Adipocyte (in vitro differentiated cells): ENCODE measurements at regions not wholly inside any gene's neighbourhood (a gene's known extent, or its start where the extent isn't known, plus 50 kb on each side); places are given as distances from the start of the nearest gene placed in this dataset.
"Not testable (repeated sequence)": the region's sequence is repeated elsewhere in the genome, so short reads cannot be mapped to it uniquely, and the experiment has no call there.

Source experiments
- DNase-seq: peaks from one replicate; pipeline ENCODE4 v3.0.0-alpha.2; 2015; ENCODE audit warnings: low read depth
- H3K27me3 ChIP-seq: replicated peaks from 2 replicates; pipeline ENCODE4 v1.7.0; 2013; ENCODE audit warnings: mild to moderate bottlenecking, low read length, moderate library complexity; ENCODE audit not compliant: control insufficient read depth, insufficient read depth
- H3K36me3 ChIP-seq: 2 replicates; pipeline ENCODE4 v1.7.0; 2013; ENCODE audit warnings: low read length, mild to moderate bottlenecking, moderate library complexity; ENCODE audit not compliant: control insufficient read depth, insufficient read depth, severe bottlenecking
- H3K4me1 ChIP-seq: 2 replicates; pipeline ENCODE4 v1.7.0; 2013; ENCODE audit warnings: mild to moderate bottlenecking, low read length, moderate library complexity; ENCODE audit not compliant: control insufficient read depth, insufficient read depth
- H3K4me3 ChIP-seq: 2 replicates; pipeline ENCODE4 v1.7.0; 2013; ENCODE audit warnings: mild to moderate bottlenecking, low read length, moderate library complexity
- H3K9ac ChIP-seq: 2 replicates; pipeline ENCODE4 v1.7.0; 2013; ENCODE audit warnings: mild to moderate bottlenecking, low read length, moderate library complexity
- H3K9me3 ChIP-seq: 2 replicates; pipeline ENCODE4 v1.7.0; 2013; ENCODE audit warnings: mild to moderate bottlenecking, low read length, moderate library complexity; ENCODE audit not compliant: control insufficient read depth

DNA sequence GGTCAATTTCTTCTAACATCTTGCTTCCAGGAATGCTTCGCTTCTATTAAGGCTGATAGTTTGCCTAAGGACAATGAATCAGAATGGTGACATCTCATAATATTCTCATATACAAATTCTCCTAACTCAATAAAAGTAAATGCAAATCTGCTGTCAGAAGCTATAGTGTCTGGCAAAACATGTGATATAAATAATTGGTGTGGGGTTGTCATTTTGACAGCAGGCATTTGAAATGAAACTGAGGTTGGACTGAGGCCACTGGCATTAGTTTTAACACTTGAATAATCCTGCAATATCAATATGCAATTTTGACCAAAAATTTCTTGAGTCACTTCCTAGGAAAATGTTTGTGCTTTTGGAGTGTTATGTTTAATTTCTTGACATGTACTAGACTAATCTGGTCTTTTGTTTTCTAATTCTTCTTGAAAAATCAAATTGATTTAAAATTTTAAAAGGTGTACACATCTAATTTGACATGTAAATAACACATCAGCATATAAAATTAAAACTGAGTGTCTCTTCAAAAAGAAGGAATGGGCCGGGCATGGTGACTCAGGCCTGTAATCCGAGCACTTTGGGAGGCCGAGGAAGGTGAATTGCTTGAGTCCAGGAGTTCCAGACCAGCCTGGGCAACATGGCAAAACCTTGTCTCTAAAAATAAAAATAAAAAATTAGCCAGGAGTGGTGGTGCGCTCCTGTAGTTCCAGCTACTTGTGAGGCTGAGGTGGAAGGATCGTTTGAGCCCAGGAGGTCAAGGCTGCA, 92.3 kb upstream of the BTG1 start:
- H3K36me3 ChIP-seq, result no peaks in the 10 kb centered on the region
- H3K9me3 ChIP-seq, result no peaks in the 10 kb centered on the region
- H3K9ac ChIP-seq, result no peak overlapping the region
- H3K4me1 ChIP-seq, result peaks cover 11% of the 10 kb centered on the region
- H3K4me3 ChIP-seq, result no peak overlapping the region
- no peak for DNase-seq
- no peaks in the 10 kb centered on the region for H3K27me3 ChIP-seq

DNA sequence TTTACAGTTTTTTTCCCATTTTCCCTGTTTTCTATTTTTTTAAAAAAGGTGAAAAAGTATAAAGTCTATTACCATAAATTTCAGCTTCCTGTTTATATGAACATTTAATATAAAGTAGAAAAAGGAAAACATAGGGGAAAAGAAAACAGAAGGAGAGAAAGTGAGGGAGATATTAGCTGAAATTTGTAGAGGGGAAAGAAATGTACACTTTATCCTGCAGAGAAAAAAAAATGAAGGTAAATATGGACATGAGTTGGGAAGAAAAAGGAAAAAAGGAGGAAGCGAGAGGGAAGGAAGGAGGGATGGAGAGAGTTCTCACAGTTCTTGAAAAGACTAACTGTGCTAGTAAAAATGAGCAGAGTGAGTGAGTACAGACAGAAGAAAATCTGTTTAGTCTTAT, 91.6 kb upstream of the BTG1 start:
- H3K4me1 ChIP-seq, result peaks cover 12% of the 10 kb centered on the region

DNA sequence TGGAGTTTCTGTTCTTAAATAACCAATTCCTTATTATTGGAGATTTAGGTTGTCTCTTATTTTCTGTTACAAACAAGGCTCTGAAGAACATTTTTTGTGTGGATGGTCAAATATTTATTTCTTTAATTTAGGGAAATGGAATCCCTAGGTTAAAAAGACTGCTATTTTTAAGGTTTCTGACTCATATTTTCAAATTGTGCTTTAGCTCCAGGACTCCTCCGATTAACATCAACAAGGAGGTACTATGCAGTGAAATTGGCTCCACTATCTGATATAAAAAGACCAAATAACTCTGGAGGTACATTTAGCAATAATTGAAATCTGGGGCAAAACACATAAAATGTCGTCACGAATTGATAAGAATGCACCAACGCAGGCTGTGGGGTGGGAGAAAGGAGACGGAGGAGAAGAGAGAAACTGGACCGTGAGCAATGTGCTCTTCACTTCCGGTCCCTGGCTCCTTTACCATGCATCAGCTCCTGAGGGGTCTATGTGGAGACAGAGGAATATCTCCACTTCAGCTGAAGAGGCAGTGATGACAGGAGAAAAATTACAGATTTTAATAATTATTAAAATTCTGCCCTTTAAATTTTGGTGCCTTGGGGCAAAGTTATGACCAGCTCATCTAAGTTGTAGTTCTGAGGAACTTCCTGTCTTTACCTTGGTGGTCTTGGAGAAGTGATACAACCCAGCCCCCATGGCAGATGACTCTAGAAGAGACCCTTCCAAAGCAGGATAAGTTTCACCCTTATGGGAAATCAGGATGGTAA, 90.2 kb upstream of the BTG1 start:
- no peak for DNase-seq
- no peaks in the 10 kb centered on the region for H3K27me3 ChIP-seq
- no peak overlapping the region for H3K9ac ChIP-seq
- H3K36me3 ChIP-seq, result no peaks in the 10 kb centered on the region
- no peaks in the 10 kb centered on the region for H3K9me3 ChIP-seq
- peaks cover 16% of the 10 kb centered on the region for H3K4me1 ChIP-seq
- no peak overlapping the region for H3K4me3 ChIP-seq

More for the DNA sequence above, 91.6 kb upstream of the BTG1 start:
- no peaks in the 10 kb centered on the region for H3K36me3 ChIP-seq
- H3K4me3 ChIP-seq, result no peak overlapping the region
- H3K9ac ChIP-seq, result no peak overlapping the region
- H3K9me3 ChIP-seq, result no peaks in the 10 kb centered on the region
- DNase-seq, result no peak
- H3K27me3 ChIP-seq, result no peaks in the 10 kb centered on the region

DNA sequence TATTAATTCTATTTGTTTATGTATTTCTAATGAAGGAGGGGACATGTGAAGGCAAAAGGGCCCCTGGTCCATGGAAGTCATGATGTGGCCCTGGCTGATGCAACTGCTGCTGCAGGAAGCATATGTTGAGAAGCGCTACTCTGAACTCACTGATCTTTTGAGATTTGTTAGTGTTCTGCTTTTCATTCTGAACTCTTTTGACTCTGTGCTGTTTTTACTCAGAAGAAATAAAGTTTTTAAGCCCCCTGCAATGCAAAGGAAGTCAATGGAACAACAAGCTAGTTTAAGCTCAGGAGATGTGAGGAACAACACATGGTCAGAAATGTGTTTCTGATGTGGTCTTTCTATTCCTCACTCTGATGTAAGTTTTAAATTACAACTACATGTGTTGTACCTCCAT, 88.9 kb upstream of the BTG1 start:
- Histone ChIP-seq H3K9ac (no peak overlapping the region), H3K36me3 (no peaks in the 10 kb centered on the region), H3K27me3 (no peaks in the 10 kb centered on the region), H3K4me3 (no peak overlapping the region), H3K9me3 (no peaks in the 10 kb centered on the region), H3K4me1 (peaks cover 17% of the 10 kb centered on the region)
- no peak for DNase-seq

DNA sequence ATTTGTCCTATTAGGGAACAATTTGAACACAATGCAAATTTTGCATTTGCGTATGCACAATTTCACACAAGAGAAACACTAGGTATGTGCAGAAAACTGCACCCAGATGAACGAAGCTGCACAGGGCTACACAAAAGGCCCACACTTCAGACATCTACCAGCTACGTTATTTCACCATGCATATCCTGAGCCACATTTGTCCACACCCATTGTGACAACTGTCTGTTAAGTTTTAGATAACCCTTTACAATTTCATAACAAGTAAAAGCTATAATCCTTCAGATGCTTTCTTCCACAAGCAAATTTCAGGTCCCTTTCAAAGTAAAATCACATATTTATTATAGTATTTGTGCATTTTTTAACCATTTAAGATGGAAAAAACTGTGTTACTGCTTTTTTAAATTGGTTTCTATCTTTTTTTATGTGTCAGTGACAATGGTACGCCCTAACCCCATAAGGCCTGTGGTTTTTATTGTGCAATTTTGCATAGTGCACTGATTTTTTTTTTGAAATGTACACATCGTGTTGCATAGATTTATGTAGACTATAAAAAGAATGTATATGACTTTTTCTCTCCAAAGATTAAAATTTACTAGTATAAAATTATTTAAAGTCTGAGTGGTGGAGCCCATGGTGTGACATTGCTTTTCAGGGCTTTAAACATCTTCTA, 87.8 kb upstream of the BTG1 start:
- no peak for DNase-seq
- Histone ChIP-seq H3K9me3 (no peaks in the 10 kb centered on the region), H3K4me1 (peaks cover 21% of the 10 kb centered on the region), H3K4me3 (no peak overlapping the region), H3K27me3 (no peaks in the 10 kb centered on the region), H3K9ac (no peak overlapping the region), H3K36me3 (no peaks in the 10 kb centered on the region)

DNA sequence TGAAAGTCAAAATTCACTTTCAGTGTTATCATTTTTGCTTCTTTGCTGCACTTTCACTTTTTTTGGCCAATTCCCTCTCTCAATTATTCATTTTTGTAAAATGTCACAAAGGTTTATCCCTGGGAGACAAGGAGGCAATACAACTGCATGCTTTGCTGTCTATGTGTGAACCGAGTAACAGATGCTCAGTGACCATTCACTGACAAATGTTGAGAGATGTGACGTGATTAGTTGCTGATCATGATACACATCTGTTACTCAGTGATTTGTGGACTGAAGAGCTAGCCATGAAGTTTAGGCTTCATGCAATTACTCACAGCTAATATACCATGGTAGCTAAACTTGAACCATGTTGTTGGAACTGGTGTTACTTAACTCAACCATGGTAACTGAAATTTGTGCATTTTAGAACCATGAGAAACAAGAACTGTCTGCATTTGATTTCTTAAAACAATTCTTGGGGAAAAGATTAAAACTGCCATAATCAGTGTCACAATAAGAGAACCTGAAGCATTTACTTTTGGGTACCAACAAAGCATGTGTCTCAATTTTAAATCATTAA, 86.8 kb upstream of the BTG1 start:
- Histone ChIP-seq H3K9ac (peak overlapping the region; percentile 16), H3K4me1 (peaks cover 21% of the 10 kb centered on the region)
- not testable (repeated sequence) for H3K4me3 ChIP-seq, DNase-seq, H3K27me3 ChIP-seq, H3K9me3 ChIP-seq, H3K36me3 ChIP-seq

DNA sequence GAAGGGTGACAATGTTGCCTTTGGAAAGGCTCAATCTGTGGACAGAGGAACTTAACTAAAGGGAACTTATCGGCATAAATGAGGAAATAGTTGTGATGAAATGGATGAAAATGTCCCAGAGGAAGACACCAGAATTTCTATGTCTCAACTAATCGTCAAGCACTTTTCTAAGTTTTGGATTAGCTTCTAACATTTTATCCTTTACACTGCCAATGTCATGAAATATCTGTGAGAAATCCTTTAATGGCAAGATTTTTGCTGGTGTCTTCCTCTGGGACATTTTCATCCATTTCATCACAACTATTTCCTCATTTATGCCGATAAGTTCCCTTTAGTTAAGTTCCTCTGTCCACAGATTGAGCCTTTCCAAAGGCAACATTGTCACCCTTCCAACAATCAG, 86.3 kb upstream of the BTG1 start:
- not testable (repeated sequence) for DNase-seq, H3K9me3 ChIP-seq, H3K36me3 ChIP-seq, H3K27me3 ChIP-seq, H3K4me3 ChIP-seq, H3K9ac ChIP-seq
- H3K4me1 ChIP-seq, result peaks cover 21% of the 10 kb centered on the region

DNA sequence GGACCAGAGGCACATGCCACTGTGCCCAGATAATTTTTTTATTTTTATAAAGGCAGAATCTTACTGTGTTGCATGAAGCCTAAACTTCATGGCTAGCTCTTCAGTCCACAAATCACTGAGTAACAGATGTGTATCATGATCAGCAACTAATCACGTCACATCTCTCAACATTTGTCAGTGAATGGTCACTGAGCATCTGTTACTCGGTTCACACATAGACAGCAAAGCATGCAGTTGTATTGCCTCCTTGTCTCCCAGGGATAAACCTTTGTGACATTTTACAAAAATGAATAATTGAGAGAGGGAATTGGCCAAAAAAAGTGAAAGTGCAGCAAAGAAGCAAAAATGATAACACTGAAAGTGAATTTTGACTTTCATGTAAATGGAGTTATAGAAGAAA, 85.9 kb upstream of the BTG1 start:
- H3K4me3 ChIP-seq, H3K27me3 ChIP-seq, H3K36me3 ChIP-seq, H3K9me3 ChIP-seq, DNase-seq: not testable (repeated sequence)
- Histone ChIP-seq H3K4me1 (peaks cover 25% of the 10 kb centered on the region), H3K9ac (peak overlapping the region; percentile 2)

DNA sequence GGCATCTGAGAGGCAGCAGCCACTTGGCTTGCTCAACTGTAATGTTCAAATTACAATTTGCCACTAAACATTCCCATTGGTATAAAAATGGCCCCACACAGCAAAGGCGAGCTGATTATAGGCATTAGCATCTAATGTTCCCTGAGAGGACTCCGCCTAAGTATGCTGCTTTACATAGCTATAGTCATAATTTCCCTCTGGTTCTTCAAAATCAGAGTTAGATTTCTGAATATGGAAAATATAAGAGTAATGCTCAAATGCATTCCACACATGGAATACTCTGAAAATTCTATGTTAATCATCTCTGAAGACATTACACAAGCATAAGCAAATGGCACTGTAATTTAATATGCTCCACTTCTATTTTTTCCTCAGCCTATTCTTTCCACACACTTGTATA, 83.7 kb upstream of the BTG1 start:
- peak; percentile 56 for DNase-seq
- no peaks in the 10 kb centered on the region for H3K36me3 ChIP-seq

DNA sequence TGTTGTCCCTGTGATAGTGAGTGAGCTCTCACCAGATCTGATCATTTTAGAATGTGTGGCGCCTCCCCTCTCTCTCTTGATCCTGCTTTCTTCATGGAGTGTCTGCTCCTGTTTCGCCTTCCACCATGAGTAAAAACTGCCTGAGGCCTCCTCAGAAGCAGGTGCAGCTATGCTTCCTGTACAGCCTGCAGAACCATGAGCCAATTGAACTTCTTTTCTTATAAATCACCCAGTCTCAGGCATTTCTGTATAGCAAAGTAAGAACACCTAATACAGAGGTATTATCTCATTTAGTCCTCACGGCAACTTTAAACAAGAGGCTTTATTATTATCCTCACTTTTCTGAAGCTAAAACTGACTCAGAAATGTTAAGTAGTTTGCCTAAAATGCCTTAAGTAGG, 81.3 kb upstream of the BTG1 start:
- Histone ChIP-seq H3K4me1 (peaks cover 24% of the 10 kb centered on the region), H3K9ac (peak overlapping the region; percentile 13), H3K36me3 (no peaks in the 10 kb centered on the region), H3K27me3 (no peaks in the 10 kb centered on the region), H3K4me3 (no peak overlapping the region), H3K9me3 (no peaks in the 10 kb centered on the region)
- DNase-seq, result no peak

More for the DNA sequence above, 83.7 kb upstream of the BTG1 start:
- no peak overlapping the region for H3K4me3 ChIP-seq
- H3K9ac ChIP-seq, result no peak overlapping the region
- H3K4me1 ChIP-seq, result peaks cover 36% of the 10 kb centered on the region
- no peaks in the 10 kb centered on the region for H3K9me3 ChIP-seq
- H3K27me3 ChIP-seq, result no peaks in the 10 kb centered on the region

DNA sequence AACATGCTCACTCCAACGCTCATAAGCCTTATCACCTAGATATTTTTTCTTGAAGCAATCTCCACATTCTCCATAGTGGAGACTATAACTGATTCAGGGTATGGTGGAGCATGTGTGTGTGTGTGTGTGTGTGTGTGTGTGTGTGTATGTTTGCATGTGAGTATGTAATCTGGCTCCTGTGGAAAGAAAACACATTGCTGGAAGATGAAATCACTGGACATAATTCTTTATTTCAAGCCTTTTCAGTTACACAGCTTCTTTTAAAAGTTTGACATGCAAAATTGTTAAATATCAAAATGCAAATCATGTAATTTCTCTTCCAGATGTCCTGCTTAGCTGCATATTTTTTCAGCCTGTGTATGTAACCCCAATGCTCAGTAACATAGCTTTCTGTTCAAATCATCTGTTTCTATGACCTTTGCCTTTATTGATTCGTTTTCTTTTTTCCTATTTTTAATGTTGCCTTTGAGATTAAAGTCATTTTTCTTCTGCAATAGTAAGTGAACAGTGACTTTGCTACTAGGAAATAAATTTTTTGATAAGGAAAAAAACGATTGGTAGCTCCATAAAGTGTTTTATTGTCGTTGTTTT, 80.5 kb upstream of the BTG1 start:
- Histone ChIP-seq H3K4me1 (peaks cover 21% of the 10 kb centered on the region), H3K9ac (peak overlapping the region; percentile 13), H3K9me3 (no peaks in the 10 kb centered on the region), H3K4me3 (no peak overlapping the region), H3K27me3 (no peaks in the 10 kb centered on the region), H3K36me3 (no peaks in the 10 kb centered on the region)
- peak; percentile 50 for DNase-seq
